HepG2 (cell line): ENCODE measurements at regions not wholly inside any gene's neighbourhood (a gene's known extent, or its start where the extent isn't known, plus 50 kb on each side); places are given as distances from the start of the nearest gene placed in this dataset.

Experiments
- CTCF ChIP-seq: sonication (generic); formaldehyde crosslinking; IDR thresholded peaks from 2 replicates; pipeline ENCODE4 v1.5.0; 2020; ENCODE audit warnings: mild to moderate bottlenecking, missing genetic modification reagents, moderate library complexity
- DNMT1 ChIP-seq: sonication (generic); formaldehyde crosslinking; IDR thresholded peaks from 2 replicates; pipeline ENCODE4 v1.5.1; 2020; ENCODE audit warnings: mild to moderate bottlenecking, missing genetic modification reagents
- POLR2AphosphoS5 ChIP-seq: IDR thresholded peaks from 2 replicates; pipeline ENCODE4 v1.6.1; 2012; ENCODE audit warnings: low read depth, low read length
- ZBTB26 ChIP-seq: IDR thresholded peaks from 2 replicates; pipeline ENCODE4 v1.6.1; 2016; ENCODE audit warnings: missing compliant biosample characterization, missing genetic modification reagents, borderline replicate concordance
- ZBTB8A ChIP-seq: sonication (generic); formaldehyde crosslinking; IDR thresholded peaks from 2 replicates; pipeline ENCODE4 v1.4.0; 2020; ENCODE audit warnings: mild to moderate bottlenecking, low read depth, missing genetic modification reagents, borderline replicate concordance
- ZNF710 ChIP-seq: sonication (generic); formaldehyde crosslinking; IDR thresholded peaks from 2 replicates; pipeline ENCODE4 v1.5.0; 2020; ENCODE audit warnings: mild to moderate bottlenecking, missing genetic modification reagents, borderline replicate concordance
- ZNF777 ChIP-seq: sonication (generic); formaldehyde crosslinking; IDR thresholded peaks from 2 replicates; pipeline ENCODE4 v1.4.0; 2020; ENCODE audit warnings: missing genetic modification reagents

- TF ChIP-seq DNMT1 (CRISPR knock-in tag) (no peak), POLR2AphosphoS5 (no peak), CTCF (CRISPR knock-in tag) (no peak), ZNF710 (no peak), ZBTB26 (CRISPR knock-in tag) (no peak), ZBTB8A (no peak), ZNF777 (CRISPR knock-in tag) (no peak)
These were observed 143.7 kb downstream of the ACER2 start for GRCh38 chr9:19552282-19553105.
